ACC112 (cell line): ENCODE measurements at regions not wholly inside any gene's neighbourhood (a gene's known extent, or its start where the extent isn't known, plus 50 kb on each side); places are given as distances from the start of the nearest gene placed in this dataset.

Source experiments
- H2AFZ ChIP-seq: fragments of 200-600 bp; sonication (generic); one replicate; pipeline ENCODE4 v1.6.0; 2017; ENCODE audit warnings: antibody characterized with exemption, low read length; ENCODE audit not compliant: unreplicated experiment
- H3K27ac ChIP-seq: fragments of 200-600 bp; sonication (generic); 2 replicates; pipeline ENCODE4 v1.5.1; 2014; ENCODE audit warnings: low read depth, mild to moderate bottlenecking, antibody characterized with exemption, low read length, moderate library complexity
- H3K27me3 ChIP-seq: fragments of 200-600 bp; sonication (generic); 2 replicates; pipeline ENCODE4 v1.6.1; 2014; ENCODE audit warnings: mild to moderate bottlenecking, antibody characterized with exemption, low read length, moderate library complexity, mixed read lengths; ENCODE audit not compliant: insufficient read depth
- H3K36me3 ChIP-seq: fragments of 200-600 bp; sonication (generic); 2 replicates; pipeline ENCODE4 v1.6.1; 2016; ENCODE audit warnings: mild to moderate bottlenecking, antibody characterized with exemption, low read length, moderate library complexity, mixed read lengths; ENCODE audit not compliant: insufficient read depth
- H3K4me1 ChIP-seq: fragments of 200-600 bp; sonication (generic); one replicate; pipeline ENCODE4 v1.6.1; 2016; ENCODE audit warnings: low read length, mixed read lengths; ENCODE audit not compliant: insufficient read depth, unreplicated experiment, control insufficient read depth
- H3K4me3 ChIP-seq: fragments of 200-600 bp; sonication (generic); 2 replicates; pipeline ENCODE4 v1.5.1; 2014; ENCODE audit warnings: mild to moderate bottlenecking, low read depth, low read length
- H3K79me2 ChIP-seq: fragments of 200-600 bp; sonication (generic); one replicate; pipeline ENCODE4 v1.6.0; 2016; ENCODE audit warnings: low read length; ENCODE audit not compliant: control insufficient read depth, unreplicated experiment, insufficient read depth

GRCh38 chr2:42118754-42119569, 50.2 kb upstream of the EML4 start:
- H3K27me3 ChIP-seq, result no peaks in the 10 kb centered on the region
- peak overlapping the region; percentile 5 for H2AFZ ChIP-seq
- no peaks in the 10 kb centered on the region for H3K36me3 ChIP-seq
- no peaks in the 10 kb centered on the region for H3K79me2 ChIP-seq
- peak overlapping the region; percentile 8; the same call in 1 of the 2 replicates for H3K4me3 ChIP-seq
- peak overlapping the region; percentile 80 for H3K27ac ChIP-seq
- peaks cover 29% of the 10 kb centered on the region for H3K4me1 ChIP-seq
